CD14-positive monocyte (primary cell): ENCODE measurements at regions not wholly inside any gene's neighbourhood (a gene's known extent, or its start where the extent isn't known, plus 50 kb on each side); places are given as distances from the start of the nearest gene placed in this dataset.

Source experiments
- DNase-seq, 3 donors: peaks; one replicate each; pipeline ENCODE4 v3.0.0-alpha.2; 2011 to 2022
- H2AFZ ChIP-seq: 2 replicates; pipeline ENCODE4 v1.6.0; 2012; ENCODE audit warnings: mild to moderate bottlenecking, low read depth, low read length, inconsistent platforms; ENCODE audit not compliant: insufficient read depth, poor library complexity, severe bottlenecking
- H3K27ac ChIP-seq, 2 donors: 1 replicate in 1 of 2; 2 replicates in 1 of 2; pipeline ENCODE4 v1.5.1; 2012 to 2013; ENCODE audit warnings: low read length in 2 of 2, control low read depth in 1 of 2, inconsistent platforms in 1 of 2, low read depth in 1 of 2, mild to moderate bottlenecking in 1 of 2
- H3K27me3 ChIP-seq, 2 donors: one replicate each; pipeline versions ENCODE4 v1.6.0 to v1.6.1; 2011 to 2013; ENCODE audit warnings: low read length in 2 of 2; ENCODE audit not compliant: control insufficient read depth in 2 of 2, insufficient read depth in 2 of 2
- H3K36me3 ChIP-seq, 2 donors: replicated peaks in 1 of 2; 1 replicate in 1 of 2; 2 replicates in 1 of 2; pipeline versions ENCODE4 v1.5.1 to v1.6.1; 2012 to 2013; ENCODE audit warnings: low read length in 2 of 2, control low read depth in 1 of 2, inconsistent platforms in 1 of 2, mild to moderate bottlenecking in 1 of 2; ENCODE audit not compliant: insufficient read depth in 2 of 2, control insufficient read depth in 1 of 2
- H3K4me1 ChIP-seq, 2 donors: 1 replicate in 1 of 2; 2 replicates in 1 of 2; pipeline versions ENCODE4 v1.5.1 to v1.6.1; 2012 to 2013; ENCODE audit warnings: low read length in 2 of 2, control low read depth in 1 of 2, inconsistent platforms in 1 of 2, mild to moderate bottlenecking in 1 of 2, moderate library complexity in 1 of 2; ENCODE audit not compliant: insufficient read depth in 2 of 2, control insufficient read depth in 1 of 2
- H3K4me2 ChIP-seq: replicated peaks from 2 replicates; pipeline ENCODE3; 2012; ENCODE audit warnings: low read length, moderate library complexity, mild to moderate bottlenecking; ENCODE audit not compliant: poor library complexity, severe bottlenecking; ENCODE audit errors: extremely low read depth
- H3K4me3 ChIP-seq, 3 experiments: fragments of 200-600 bp in 1 of 3; sonication (generic) in 1 of 3; replicated peaks in 1 of 3; 1 replicate in 2 of 3; 2 replicates in 1 of 3; pipeline ENCODE4 v1.5.1; 2011 to 2013; ENCODE audit warnings: low read length in 3 of 3, mild to moderate bottlenecking in 3 of 3, control low read depth in 2 of 3, low read depth in 2 of 3, inconsistent platforms in 1 of 3, moderate library complexity in 1 of 3
- H3K79me2 ChIP-seq: 2 replicates; pipeline ENCODE4 v1.6.0; 2012; ENCODE audit warnings: mild to moderate bottlenecking, control low read depth, inconsistent platforms, low read length, moderate library complexity; ENCODE audit not compliant: insufficient read depth
- H3K9ac ChIP-seq: 2 replicates; pipeline ENCODE4 v1.6.0; 2017; ENCODE audit warnings: low read length, mild to moderate bottlenecking; ENCODE audit not compliant: insufficient read depth, poor library complexity, severe bottlenecking
- H3K9me3 ChIP-seq, 2 donors: replicated peaks in 1 of 2; 1 replicate in 1 of 2; 2 replicates in 1 of 2; pipeline versions ENCODE4 v1.5.1 to v1.6.1; 2012 to 2013; ENCODE audit warnings: low read length in 2 of 2, control low read depth in 1 of 2; ENCODE audit not compliant: control insufficient read depth in 1 of 2, insufficient read depth in 1 of 2
- H4K20me1 ChIP-seq: 2 replicates; pipeline ENCODE4 v1.6.0; 2012; ENCODE audit warnings: mild to moderate bottlenecking, low read length, control low read depth, moderate library complexity; ENCODE audit not compliant: insufficient read depth
- H3K27ac Mint-ChIP-seq, 7 donors: one replicate each; pipeline ENCODE4 v1.8.0; 2020; ENCODE audit warnings: mild to moderate bottlenecking in 7 of 7, mixed read lengths in 7 of 7, moderate library complexity in 6 of 7, inconsistent platforms in 2 of 7
- H3K27me3 Mint-ChIP-seq, 3 donors: one replicate each; pipeline ENCODE4 v1.8.0; 2021 to 2022; ENCODE audit warnings: low read depth in 3 of 3, mild to moderate bottlenecking in 3 of 3, mixed read lengths in 3 of 3, moderate library complexity in 3 of 3, inconsistent platforms in 1 of 3
- H3K36me3 Mint-ChIP-seq, 2 donors: one replicate each; pipeline ENCODE4 v1.8.0; 2020; ENCODE audit warnings: mixed read lengths in 2 of 2, inconsistent platforms in 1 of 2, mild to moderate bottlenecking in 1 of 2
- H3K4me1 Mint-ChIP-seq: one replicate; pipeline ENCODE4 v1.8.0; 2020; ENCODE audit warnings: mild to moderate bottlenecking, mixed read lengths
- H3K4me3 Mint-ChIP-seq, 2 donors: one replicate each; pipeline ENCODE4 v1.8.0; 2020; ENCODE audit warnings: mild to moderate bottlenecking in 2 of 2, mixed read lengths in 2 of 2, moderate library complexity in 1 of 2
- H3K9me3 Mint-ChIP-seq, 7 donors: one replicate each; pipeline ENCODE4 v1.8.0; 2020 to 2022; ENCODE audit warnings: mixed read lengths in 7 of 7, mild to moderate bottlenecking in 6 of 7, moderate library complexity in 6 of 7, inconsistent platforms in 2 of 7
- CTCF ChIP-seq: fragments of 200-600 bp; IDR thresholded peaks from one replicate; pipeline ENCODE4 v1.8.0; 2022; ENCODE audit warnings: antibody characterized with exemption, mild to moderate bottlenecking
- WGBS: methylation state at CpG from one replicate; pipeline ENCODE4 v1.1.5; 2013; ENCODE audit warnings: missing lambda C conversion rate; ENCODE audit not compliant: insufficient coverage; 5-methylcytosine and 5-hydroxymethylcytosine counted together
- intact Hi-C, 2 donors: fragments of 100-400 bp; cut with micrococcal nuclease; formaldehyde crosslinking; loops; one replicate each; pipeline versions ENCODE4 v1.15.0 to v1.15.1; 2023

- 75% methylated on average over 1 of the region's 1 CpG for WGBS
- DNase-seq: no peak
- no peaks in the 10 kb centered on the region for H3K4me1 Mint-ChIP-seq
Observed at GRCh38 chr11:25941353-25941752, 390.6 kb upstream of the ANO3 start.

GRCh38 chr11:25943031-25943430, 388.9 kb upstream of the ANO3 start:
- intact Hi-C loops: no loop called here
- H3K4me3 Mint-ChIP-seq: no peak overlapping the region
- H3K27me3 Mint-ChIP-seq: no peaks in the 10 kb centered on the region
- H3K36me3 ChIP-seq: no peaks in the 10 kb centered on the region
- H3K4me1 ChIP-seq: no peaks in the 10 kb centered on the region
- no peaks in the 10 kb centered on the region for H3K4me1 Mint-ChIP-seq
- H4K20me1 ChIP-seq: no peaks in the 10 kb centered on the region
- H3K27ac Mint-ChIP-seq: no peak overlapping the region
- WGBS: no CpG with 5 or more reads among the region's 6 CpGs
- H3K4me2 ChIP-seq: no peak overlapping the region
- no peak overlapping the region for H3K27ac ChIP-seq
- peaks cover 0 to 20% (median 2%) of the 10 kb centered on the region in 7 donors for H3K9me3 Mint-ChIP-seq
- peaks cover 0 to 18% of the 10 kb centered on the region in 2 donors for H3K9me3 ChIP-seq
- H3K9ac ChIP-seq: no peak overlapping the region
- no peaks in the 10 kb centered on the region for H3K27me3 ChIP-seq
- H3K36me3 Mint-ChIP-seq: no peaks in the 10 kb centered on the region
- DNase-seq: no peak
- no peaks in the 10 kb centered on the region for H3K79me2 ChIP-seq
- H3K4me3 ChIP-seq: no peak overlapping the region
- no peak overlapping the region for H2AFZ ChIP-seq
- TF ChIP-seq CTCF: no peak

More at GRCh38 chr11:25941353-25941752, 390.6 kb upstream of the ANO3 start:
- Mint-ChIP-seq H3K4me3 (no peak overlapping the region), H3K36me3 (no peaks in the 10 kb centered on the region), H3K9me3 (peaks cover 0 to 20% (median 2%) of the 10 kb centered on the region in 7 donors), H3K27ac (no peak overlapping the region), H3K27me3 (no peaks in the 10 kb centered on the region)
- Histone ChIP-seq H3K79me2 (no peaks in the 10 kb centered on the region), H3K36me3 (no peaks in the 10 kb centered on the region), H2AFZ (no peak overlapping the region), H3K9ac (no peak overlapping the region), H3K4me1 (no peaks in the 10 kb centered on the region), H3K4me3 (no peak overlapping the region), H3K27me3 (no peaks in the 10 kb centered on the region), H4K20me1 (no peaks in the 10 kb centered on the region), H3K27ac (no peak overlapping the region), H3K9me3 (peaks cover 0 to 18% of the 10 kb centered on the region in 2 donors), H3K4me2 (no peak overlapping the region)
- TF ChIP-seq CTCF: no peak
- intact Hi-C loops: no loop called here
